K562 (cell line): ENCODE measurements at regions not wholly inside any gene's neighbourhood (a gene's known extent, or its start where the extent isn't known, plus 50 kb on each side); places are given as distances from the start of the nearest gene placed in this dataset.

Experiments
- ATAC-seq: fragments of 200-7000 bp; cut with Tn5 transposase; 3 replicates; pipeline ENCODE4 v1.9.1; 2020; ENCODE audit warnings: moderate library complexity
- BruUV-seq: library from RNA; stranded (reverse); fragments of 400-500 nt; replicated peaks from 2 replicates; lab custom pipeline; 2021; lab: Mats Ljungman, UMichigan
- CTCF ChIA-PET: fragments of 300-600 bp; formaldehyde crosslinking; extraction: SDS; loops from one replicate; lab custom pipeline; 2021; ENCODE audit warnings: low intra/inter-chr PET ratio; lab: Yijun Ruan, JAX
- POLR2A ChIA-PET: fragments of 300-600, 350-650 bp; sonication (Branson Sonifier 250); formaldehyde crosslinking; extraction: SDS; loops from one replicate; lab custom pipeline; 2021; ENCODE audit warnings: antibody characterized with exemption, inconsistent platforms; lab: Yijun Ruan, JAX
- DNase-seq, 4 experiments: peaks; one replicate each; pipeline versions ENCODE4 v3.0.0 to v3.0.0-alpha.2; 2011 to 2018; ENCODE audit warnings: low spot score in 3 of 4, mixed read lengths in 3 of 4; ENCODE audit errors: extremely low read depth in 1 of 4
- FAIRE-seq: peaks from 2 replicates; lab custom pipeline; 2011; peaks lifted over from hg19 to GRCh38; lab: Jason Lieb, UNC
- H2AFZ ChIP-seq: 2 replicates; pipeline ENCODE4 v1.6.0; 2011; ENCODE audit warnings: low read depth, low read length, control low read depth, inconsistent platforms
- H3K27ac ChIP-seq: fragments of 200-600 bp; 3 replicates; pipeline ENCODE4 v1.8.0; 2011; ENCODE audit warnings: low read depth, mild to moderate bottlenecking, control low read depth, inconsistent platforms, low read length, moderate library complexity, mixed read lengths; ENCODE audit errors: extremely low read depth
- H3K27me3 ChIP-seq, 2 experiments: fragments of 300-600 bp in 1 of 2; 2 replicates in 1 of 2; 3 replicates in 1 of 2; pipeline versions ENCODE4 v1.6.0 to v1.8.0; 2011; ENCODE audit warnings: inconsistent platforms in 2 of 2, low read length in 2 of 2, mild to moderate bottlenecking in 1 of 2, mixed read lengths in 1 of 2, moderate library complexity in 1 of 2; ENCODE audit not compliant: control insufficient read depth in 2 of 2, insufficient read depth in 2 of 2
- H3K36me3 ChIP-seq: fragments of 300-600 bp; 3 replicates; pipeline ENCODE4 v1.8.0; 2011; ENCODE audit warnings: mild to moderate bottlenecking, low read length, inconsistent platforms; ENCODE audit not compliant: control insufficient read depth, insufficient read depth
- H3K4me1 ChIP-seq, 2 experiments: fragments of 200-600 bp in 1 of 2; replicated peaks in 1 of 2; 2 replicates in 1 of 2; 3 replicates in 1 of 2; pipeline versions ENCODE4 v1.5.1 to v1.8.0; 2011; ENCODE audit warnings: inconsistent platforms in 2 of 2, low read length in 2 of 2, mild to moderate bottlenecking in 1 of 2, mixed read lengths in 1 of 2, moderate library complexity in 1 of 2; ENCODE audit not compliant: control insufficient read depth in 2 of 2, insufficient read depth in 2 of 2
- H3K4me2 ChIP-seq: 2 replicates; pipeline ENCODE4 v1.6.1; 2011; ENCODE audit warnings: low read length, control low read depth, inconsistent platforms, mixed read lengths; ENCODE audit not compliant: insufficient read depth
- H3K4me3 ChIP-seq: fragments of 200-600 bp; sonication (generic), shearing (Covaris generic); 2 replicates; pipeline ENCODE4 v1.5.1; 2016; ENCODE audit warnings: control low read depth, inconsistent platforms
- H3K79me2 ChIP-seq: fragments of 200-600 bp; 3 replicates; pipeline ENCODE4 v1.8.0; 2011; ENCODE audit warnings: low read length, inconsistent platforms; ENCODE audit not compliant: control insufficient read depth, insufficient read depth
- H3K9ac ChIP-seq, 2 experiments: 2 replicates each; pipeline versions ENCODE4 v1.6.0 to v1.6.1; 2011; ENCODE audit warnings: low read depth in 2 of 2, low read length in 2 of 2, control low read depth in 1 of 2, inconsistent platforms in 1 of 2, mild to moderate bottlenecking in 1 of 2, mixed read lengths in 1 of 2; ENCODE audit not compliant: insufficient read depth in 1 of 2
- H3K9me1 ChIP-seq: one replicate; pipeline ENCODE4 v1.6.0; 2011; ENCODE audit warnings: inconsistent platforms, mild to moderate bottlenecking, low read length, moderate library complexity; ENCODE audit not compliant: control insufficient read depth, insufficient read depth
- H3K9me3 ChIP-seq: replicated peaks from 2 replicates; pipeline ENCODE4 v1.5.1; 2011; ENCODE audit warnings: low read depth, low read length, inconsistent platforms; ENCODE audit not compliant: control insufficient read depth, insufficient read depth
- H4K20me1 ChIP-seq: replicated peaks from 2 replicates; pipeline ENCODE4 v1.6.1; 2011; ENCODE audit warnings: low read length, inconsistent platforms, mixed read lengths; ENCODE audit not compliant: control insufficient read depth, insufficient read depth
- ARHGAP35 ChIP-seq: fragments of 450-650 bp; IDR thresholded peaks from 2 replicates; pipeline ENCODE4 v1.6.1; 2018; ENCODE audit not compliant: partially characterized antibody
- CAMTA2 ChIP-seq: fragments of 250-450 bp; sonication (Bioruptor Pico); conservative IDR thresholded peaks from 2 replicates; pipeline ENCODE4 v1.5.1; 2022
- ELF2 ChIP-seq: fragments of 250-450 bp; sonication (Bioruptor Pico); IDR thresholded peaks from 2 replicates; pipeline ENCODE4 v1.5.0; 2021; ENCODE audit warnings: mild to moderate bottlenecking
- FIP1L1 ChIP-seq: fragments of 200-400 bp; formaldehyde crosslinking; IDR thresholded peaks from 2 replicates; pipeline ENCODE4 v1.6.1; 2018; ENCODE audit warnings: mild to moderate bottlenecking, low read depth, low read length; ENCODE audit not compliant: poor library complexity, severe bottlenecking
- FUS ChIP-seq: fragments of 200-400 bp; formaldehyde crosslinking; optimal IDR thresholded peaks from 2 replicates; pipeline ENCODE3; 2017; ENCODE audit warnings: low read depth, low read length
- MAFG ChIP-seq: fragments of 450-650 bp; conservative IDR thresholded peaks from 2 replicates; pipeline ENCODE4 v1.6.1; 2016; ENCODE audit warnings: missing genetic modification characterization, missing compliant biosample characterization
- MAFK ChIP-seq: IDR thresholded peaks from 2 replicates; pipeline ENCODE4 v1.6.1; 2011; ENCODE audit warnings: low read length, improper control_type of control experiment
- MTF1 ChIP-seq: fragments of 250-450 bp; sonication (Bioruptor Pico); IDR thresholded peaks from 2 replicates; pipeline ENCODE4 v1.9.0; 2021; ENCODE audit warnings: moderate library complexity, mild to moderate bottlenecking, inconsistent platforms, borderline replicate concordance
- SMARCB1 ChIP-seq: IDR thresholded peaks from 2 replicates; pipeline ENCODE4 v1.6.1; 2011; ENCODE audit warnings: improper control_type of control experiment, low read depth; ENCODE audit not compliant: insufficient read length
- SUPT5H ChIP-seq: fragments of 450-650 bp; IDR thresholded peaks from 2 replicates; pipeline ENCODE4 v1.6.1; 2016
- TCFL5 ChIP-seq: fragments of 250-450 bp; sonication (Bioruptor Pico); conservative IDR thresholded peaks from 2 replicates; pipeline ENCODE4 v1.6.1; 2021; ENCODE audit warnings: mild to moderate bottlenecking, moderate library complexity, matching md5 sums
- ZNF431 ChIP-seq: sonication (generic); formaldehyde crosslinking; IDR thresholded peaks from 2 replicates; pipeline ENCODE4 v1.8.0; 2022; ENCODE audit warnings: mild to moderate bottlenecking, missing genetic modification reagents
- ZNF639 ChIP-seq, 2 experiments: fragments of 200-800 bp in 1 of 2; sonication (Bioruptor generic) in 1 of 2; sonication (generic) in 1 of 2; formaldehyde crosslinking in 1 of 2; IDR thresholded peaks in 1 of 2; conservative IDR thresholded peaks in 1 of 2; 2 replicates each; pipeline versions ENCODE4 v1.5.0 to v1.6.1; 2016 to 2020; ENCODE audit warnings: missing compliant biosample characterization in 1 of 2, missing genetic modification characterization in 1 of 2, missing genetic modification reagents in 1 of 2
- WGBS: fragments of 100-300 bp; shearing (Covaris generic); methylation state at CpG from one replicate; pipeline ENCODE4 v1.1.6; 2016; ENCODE audit warnings: low coverage, mixed read lengths; ENCODE audit not compliant: insufficient coverage; ENCODE audit errors: missing lambda C conversion rate; 5-methylcytosine and 5-hydroxymethylcytosine counted together
- in situ Hi-C: fragments of 300-500 bp; cut with MboI; formaldehyde crosslinking; loops from 4 replicates; pipeline ENCODE4 v1.15.0; 2018; ENCODE audit warnings: inconsistent platforms, mixed read lengths
- intact Hi-C: fragments of 100-400 bp; cut with micrococcal nuclease; formaldehyde crosslinking; loops from 2 replicates; pipeline ENCODE4 v1.14.2; 2022

DNA sequence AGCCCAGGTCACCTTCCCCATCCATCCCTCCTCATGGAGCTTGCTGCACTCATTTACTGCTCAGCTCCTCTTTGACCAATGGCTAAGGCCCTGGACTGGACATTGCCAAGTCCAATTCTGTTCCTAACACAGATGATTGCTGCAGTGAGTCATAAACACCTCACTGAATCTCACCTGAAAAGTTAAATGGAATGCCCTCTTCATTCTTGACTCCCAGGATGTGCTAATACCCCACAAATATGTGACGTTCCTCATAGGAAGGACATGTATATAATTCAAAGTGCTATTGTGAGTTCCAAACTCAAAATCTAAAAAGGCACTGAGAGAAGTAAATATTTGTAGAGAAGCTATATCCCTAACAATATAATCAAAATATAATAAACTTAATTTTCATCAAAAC lies 73.5 kb upstream of the DLX6 start:
- ATAC-seq (no peak), FAIRE-seq (no peak), DNase-seq (no peak)
- no peaks in the 10 kb centered on the region for H3K4me1 ChIP-seq
- WGBS = 0% methylated on average over 1 of the region's 1 CpG
- H4K20me1 ChIP-seq = no peaks in the 10 kb centered on the region
- TF ChIP-seq MTF1 (CRISPR knock-in tag) (no peak), FIP1L1 (no peak), FUS (no peak), TCFL5 (CRISPR knock-in tag) (no peak), MAFG (no peak), ZNF431 (CRISPR knock-in tag) (no peak), MAFK (no peak), ZNF639 (CRISPR knock-in tag; conservative IDR thresholded peaks at IDR 0.05 in 1 of 2, IDR thresholded peaks at IDR 0.05 in 1 of 2) (no peak), SUPT5H (no peak), CAMTA2 (CRISPR knock-in tag) (no peak), SMARCB1 (no peak), ELF2 (no peak), ARHGAP35 (no peak)
- BruUV-seq = no TSS peak
- ChIA-PET CTCF (no interaction called here), POLR2A (interaction anchor here (0.5 kb wide), 1 partner anchor 1001 kb away, joined by 3 read pairs; no protein-coding TSS in a partner anchor)
- H3K36me3 ChIP-seq = no peaks in the 10 kb centered on the region
- in situ Hi-C loops = no loop called here
- no peak overlapping the region for H3K27ac ChIP-seq
- H3K9ac ChIP-seq = no peak overlapping the region
- H3K9me3 ChIP-seq = no peaks in the 10 kb centered on the region
- peaks cover 0 to 5% of the 10 kb centered on the region in 2 experiments; a peak in 1 of 5 replicates for H3K27me3 ChIP-seq
- no peaks in the 10 kb centered on the region for H3K9me1 ChIP-seq
- intact Hi-C loops = no loop called here
- no peak overlapping the region for H3K4me3 ChIP-seq
- no peak overlapping the region for H2AFZ ChIP-seq
- H3K4me2 ChIP-seq = no peak overlapping the region
- H3K79me2 ChIP-seq = no peaks in the 10 kb centered on the region
